SW 1271 (cell line): ENCODE measurements at regions not wholly inside any gene's neighbourhood (a gene's known extent, or its start where the extent isn't known, plus 50 kb on each side); places are given as distances from the start of the nearest gene placed in this dataset.
"Not testable (repeated sequence)": the region's sequence is repeated elsewhere in the genome, so short reads cannot be mapped to it uniquely, and the experiment has no call there.

ENCODE experiments used
- DNase-seq, 2 experiments: peaks; one replicate each; lab custom pipeline; 2025; lab: John Stamatoyannopoulos, UW

- DNase-seq, result not testable (repeated sequence)
These were observed 183.9 kb upstream of the IRF2BP2 start for GRCh38 chr1:234793924-234794323.

- not testable (repeated sequence) for DNase-seq
These were observed 182.4 kb upstream of the IRF2BP2 start for GRCh38 chr1:234792221-234792864.

GRCh38 chr1:234791615-234792014 lies 181.6 kb upstream of the IRF2BP2 start:
- not testable (repeated sequence) for DNase-seq

- not testable (repeated sequence) for DNase-seq
These were observed 180.4 kb upstream of the IRF2BP2 start for GRCh38 chr1:234790333-234790732.

- DNase-seq, result not testable (repeated sequence)
These were observed 177.1 kb upstream of the IRF2BP2 start for GRCh38 chr1:234787011-234787584.

GRCh38 chr1:234785922-234786321 lies 175.9 kb upstream of the IRF2BP2 start:
- not testable (repeated sequence) for DNase-seq

- DNase-seq, result not testable (repeated sequence)
These were observed 175.5 kb upstream of the IRF2BP2 start for GRCh38 chr1:234785471-234785919.

- not testable (repeated sequence) for DNase-seq
These were observed 174.1 kb upstream of the IRF2BP2 start for GRCh38 chr1:234784108-234784507.

- DNase-seq, result no peak
These were observed 172.8 kb upstream of the IRF2BP2 start for GRCh38 chr1:234782791-234783190.

- no peak for DNase-seq
These were observed 172.2 kb upstream of the IRF2BP2 start for GRCh38 chr1:234782105-234782751.

- DNase-seq, result no peak
These were observed 171.5 kb upstream of the IRF2BP2 start for GRCh38 chr1:234781241-234782065.

- no peak for DNase-seq
These were observed 170.7 kb upstream of the IRF2BP2 start for GRCh38 chr1:234780531-234781162.

GRCh38 chr1:234780112-234780511 lies 170.1 kb upstream of the IRF2BP2 start:
- DNase-seq, result no peak

- not testable (repeated sequence) for DNase-seq
These were observed 169.6 kb upstream of the IRF2BP2 start for GRCh38 chr1:234779600-234779999.

GRCh38 chr1:234779160-234779538 lies 169.2 kb upstream of the IRF2BP2 start:
- peak in 1 of 2 experiments; percentile 10 for DNase-seq

GRCh38 chr1:234778221-234779159 lies 168.5 kb upstream of the IRF2BP2 start:
- no peak for DNase-seq

GRCh38 chr1:234777856-234778220 lies 167.9 kb upstream of the IRF2BP2 start:
- no peak for DNase-seq

GRCh38 chr1:234776876-234777855 lies 167.2 kb upstream of the IRF2BP2 start:
- no peak for DNase-seq

- DNase-seq, result no peak
These were observed 166.4 kb upstream of the IRF2BP2 start for GRCh38 chr1:234776256-234776875.
